HG03025 (cell line): ENCODE measurements at regions not wholly inside any gene's neighbourhood (a gene's known extent, or its start where the extent isn't known, plus 50 kb on each side); places are given as distances from the start of the nearest gene placed in this dataset.
"Not testable (repeated sequence)": the region's sequence is repeated elsewhere in the genome, so short reads cannot be mapped to it uniquely, and the experiment has no call there.

ENCODE experiments used
- ATAC-seq: cut with Tn5 transposase; IDR thresholded peaks from one replicate; pipeline ENCODE4 v1.9.1; 2021; ENCODE audit warnings: mild to moderate bottlenecking, moderate library complexity; ENCODE audit not compliant: unreplicated experiment, low FRiP score

- ATAC-seq = no peak
Observed at GRCh38 chr12:76653342-76653741, 93.8 kb upstream of the OSBPL8 start.

- no peak for ATAC-seq
Observed at GRCh38 chr12:76664731-76665130, 99.2 kb upstream of the ZDHHC17 start.

GRCh38 chr12:76666290-76666835 is 97.6 kb upstream of the ZDHHC17 start:
- ATAC-seq = no peak

- ATAC-seq = no peak
Observed at GRCh38 chr12:76669981-76670380, 93.9 kb upstream of the ZDHHC17 start.

GRCh38 chr12:76670776-76671175 is 93.1 kb upstream of the ZDHHC17 start:
- ATAC-seq = no peak

- no peak for ATAC-seq
Observed at GRCh38 chr12:76674669-76675315, 89.1 kb upstream of the ZDHHC17 start.

GRCh38 chr12:76676261-76676660 is 87.7 kb upstream of the ZDHHC17 start:
- not testable (repeated sequence) for ATAC-seq

- no peak for ATAC-seq
Observed at GRCh38 chr12:76678992-76679391, 84.9 kb upstream of the ZDHHC17 start.

GRCh38 chr12:76679778-76680177 is 84.1 kb upstream of the ZDHHC17 start:
- no peak for ATAC-seq

GRCh38 chr12:76680940-76681339 is 83.0 kb upstream of the ZDHHC17 start:
- no peak for ATAC-seq

GRCh38 chr12:76685246-76685678 is 78.7 kb upstream of the ZDHHC17 start:
- no peak for ATAC-seq

GRCh38 chr12:76687981-76688380 is 75.9 kb upstream of the ZDHHC17 start:
- ATAC-seq = no peak

GRCh38 chr12:76688631-76689030 is 75.3 kb upstream of the ZDHHC17 start:
- ATAC-seq = no peak

- no peak for ATAC-seq
Observed at GRCh38 chr12:76690921-76691700, 72.8 kb upstream of the ZDHHC17 start.

GRCh38 chr12:76692846-76693245 is 71.1 kb upstream of the ZDHHC17 start:
- ATAC-seq = no peak

GRCh38 chr12:76694369-76694768 is 69.5 kb upstream of the ZDHHC17 start:
- ATAC-seq = no peak

- ATAC-seq = no peak
Observed at GRCh38 chr12:76696186-76696585, 67.7 kb upstream of the ZDHHC17 start.

GRCh38 chr12:76697849-76698248 is 66.1 kb upstream of the ZDHHC17 start:
- no peak for ATAC-seq

GRCh38 chr12:76698316-76698715 is 65.6 kb upstream of the ZDHHC17 start:
- ATAC-seq = no peak

GRCh38 chr12:76698966-76699365 is 64.9 kb upstream of the ZDHHC17 start:
- no peak for ATAC-seq

- no peak for ATAC-seq
Observed at GRCh38 chr12:76701690-76702089, 62.2 kb upstream of the ZDHHC17 start.

- no peak for ATAC-seq
Observed at GRCh38 chr12:76702946-76703345, 61.0 kb upstream of the ZDHHC17 start.
